Stimulated activated CD8-positive, alpha-beta memory T cell treated with anti-CD3 and anti-CD28 coated beads, Interleukin-2, amount 100 ng/mL, for 48 hours (primary cell): ENCODE measurements at regions not wholly inside any gene's neighbourhood (a gene's known extent, or its start where the extent isn't known, plus 50 kb on each side); places are given as distances from the start of the nearest gene placed in this dataset.
"Not testable (repeated sequence)": the region's sequence is repeated elsewhere in the genome, so short reads cannot be mapped to it uniquely, and the experiment has no call there.

Source experiments
- DNase-seq, 2 donors: peaks; one replicate each; pipeline ENCODE4 v3.0.0-alpha.2; 2020; ENCODE audit warnings: low read depth in 2 of 2

GRCh38 chr3:152578769-152579168 is 256.2 kb upstream of the P2RY1 start:
- no peak for DNase-seq

DNA sequence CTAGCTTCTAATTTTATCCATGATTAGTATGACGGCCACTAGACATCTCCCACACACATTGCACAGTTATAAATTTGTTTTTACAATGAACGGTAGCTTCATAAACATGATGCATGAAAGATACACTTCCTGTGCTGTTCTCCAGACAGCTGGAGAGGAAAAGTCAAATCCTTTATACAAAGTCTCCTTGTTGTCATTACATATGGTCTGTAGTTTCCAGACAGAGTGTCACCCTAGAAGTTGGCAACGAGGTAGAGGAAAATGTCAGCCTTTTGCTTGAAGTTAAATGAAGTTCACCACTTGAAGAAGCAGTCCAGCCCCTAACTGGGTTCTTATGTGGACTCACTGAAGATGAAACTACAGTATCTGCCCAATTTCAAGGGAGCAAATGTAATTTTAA is 253.0 kb upstream of the P2RY1 start:
- no peak for DNase-seq

- DNase-seq, result no peak
Measured at GRCh38 chr3:152583963-152584362, 251.0 kb upstream of the P2RY1 start.

- no peak for DNase-seq
Measured at GRCh38 chr3:152586974-152587373, 248.0 kb upstream of the P2RY1 start.

DNA sequence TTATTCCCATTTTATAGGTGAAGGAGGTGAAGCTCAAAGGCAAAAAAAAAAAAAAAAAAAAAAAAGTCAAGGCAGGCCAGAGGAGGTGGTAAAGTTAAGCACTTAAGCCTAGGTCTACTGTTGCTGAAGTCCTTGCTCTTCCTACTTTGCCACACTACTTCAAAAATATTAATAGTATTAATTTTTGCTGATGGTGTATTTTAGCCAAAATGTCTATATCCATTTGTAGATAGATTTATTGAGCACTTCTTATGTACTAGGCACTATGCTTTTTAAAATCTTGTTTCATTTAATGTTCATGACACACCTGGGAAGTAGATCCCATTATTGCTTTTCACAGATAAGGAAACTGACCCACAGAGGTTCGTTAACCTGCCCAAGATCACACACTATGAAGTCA is 247.1 kb upstream of the P2RY1 start:
- no peak for DNase-seq

DNA sequence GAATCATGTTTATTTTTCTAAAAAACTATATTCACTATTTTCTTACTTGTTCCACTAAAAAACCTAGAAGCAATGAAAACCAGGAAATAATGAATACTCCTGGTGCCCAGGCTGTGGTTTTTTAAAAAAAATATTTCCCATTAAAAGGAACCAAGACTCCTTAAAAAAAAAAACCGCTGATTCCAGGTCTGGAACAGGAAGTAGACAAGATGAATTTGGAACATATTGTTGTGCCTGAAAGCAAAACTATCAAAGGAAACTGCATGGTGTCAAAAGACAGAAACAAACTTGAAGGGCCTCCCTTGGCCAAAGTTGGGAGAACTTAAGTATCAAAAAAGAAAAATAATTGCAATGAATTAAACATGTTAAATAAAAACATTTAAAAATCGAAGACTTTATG is 245.3 kb upstream of the P2RY1 start:
- DNase-seq, result no peak

DNA sequence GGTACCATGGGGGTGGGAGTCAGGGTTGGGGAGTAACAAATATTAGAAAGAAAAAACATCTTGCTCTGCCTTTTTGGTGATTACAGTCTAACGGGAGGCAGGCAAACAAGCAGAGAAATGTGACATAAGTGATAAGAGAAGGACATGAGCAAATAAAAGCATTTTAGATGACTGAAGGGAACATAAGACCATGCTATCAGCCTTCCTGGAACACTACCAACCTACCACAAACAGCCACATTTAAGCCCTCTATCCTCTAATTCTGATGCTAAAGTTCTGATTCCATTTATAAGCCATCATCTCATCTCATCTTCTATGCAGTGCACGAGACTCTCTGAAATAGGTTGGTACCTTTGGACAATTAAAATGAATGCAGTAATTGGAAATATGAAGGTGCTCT is 243.4 kb upstream of the P2RY1 start:
- DNase-seq, result no peak

DNA sequence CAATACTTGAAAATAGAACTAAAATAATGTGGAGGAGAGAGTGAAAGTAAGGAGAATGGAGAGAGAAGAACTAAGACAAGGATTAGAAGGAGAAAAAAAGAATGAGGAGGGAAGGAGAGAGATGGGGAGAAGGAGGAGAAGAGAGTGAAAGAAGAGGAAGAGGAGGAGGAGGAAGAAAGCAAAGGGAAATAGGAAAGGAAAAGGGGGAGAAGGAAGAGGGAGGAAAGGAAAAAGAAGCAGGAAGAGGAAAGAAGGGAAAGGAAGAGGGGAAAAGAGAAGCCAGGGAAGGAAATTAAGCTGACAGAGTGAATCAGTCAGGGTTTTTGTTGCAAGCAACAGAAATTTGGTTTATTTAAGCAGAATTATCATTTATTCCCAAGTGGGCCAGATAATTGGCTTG is 241.7 kb upstream of the P2RY1 start:
- no peak for DNase-seq

DNA sequence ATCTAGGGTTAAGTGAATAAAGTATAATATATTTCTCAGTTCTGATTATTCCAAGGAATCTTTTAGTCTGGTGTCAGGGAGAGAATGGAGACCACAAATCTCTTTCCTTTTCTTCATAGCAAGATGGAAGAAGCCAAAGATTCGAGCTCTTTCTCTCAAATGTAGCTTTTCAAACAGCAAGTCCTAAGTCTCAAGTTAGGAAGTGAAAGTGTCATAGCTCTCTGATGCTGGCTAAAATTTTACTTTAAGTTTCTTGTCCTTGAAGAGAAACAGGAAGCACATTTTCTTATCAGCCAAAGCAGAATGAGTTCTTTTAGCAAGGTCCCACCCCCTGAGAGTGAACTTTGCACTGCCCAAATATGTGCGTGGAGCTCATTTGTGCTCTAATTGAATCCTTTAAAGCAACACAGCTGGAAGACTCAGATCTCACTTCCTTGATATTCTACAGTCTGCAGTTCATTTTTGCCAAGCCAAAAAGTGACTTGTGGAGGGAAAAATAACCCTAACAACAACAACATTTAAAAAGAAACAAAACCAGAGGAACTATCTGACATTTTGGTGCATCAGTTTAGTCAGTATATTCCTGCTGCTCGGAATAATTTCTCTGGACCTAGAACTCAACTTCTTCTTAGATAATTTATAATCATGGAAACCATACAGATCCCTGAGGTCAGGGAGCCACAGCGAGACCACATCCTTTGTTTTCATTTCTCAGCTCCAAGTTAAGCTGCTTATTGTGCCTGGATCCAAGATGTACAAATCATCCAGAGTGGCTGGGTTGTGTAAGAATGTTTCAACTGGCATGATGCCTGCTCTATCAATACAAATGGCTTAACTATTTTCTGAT is 238.7 kb upstream of the P2RY1 start:
- DNase-seq, result no peak

- DNase-seq, result not testable (repeated sequence)
Measured at GRCh38 chr3:152596832-152597231, 238.1 kb upstream of the P2RY1 start.

- no peak for DNase-seq
Measured at GRCh38 chr3:152606146-152606545, 228.8 kb upstream of the P2RY1 start.

GRCh38 chr3:152607179-152607578 is 227.8 kb upstream of the P2RY1 start:
- no peak for DNase-seq

DNA sequence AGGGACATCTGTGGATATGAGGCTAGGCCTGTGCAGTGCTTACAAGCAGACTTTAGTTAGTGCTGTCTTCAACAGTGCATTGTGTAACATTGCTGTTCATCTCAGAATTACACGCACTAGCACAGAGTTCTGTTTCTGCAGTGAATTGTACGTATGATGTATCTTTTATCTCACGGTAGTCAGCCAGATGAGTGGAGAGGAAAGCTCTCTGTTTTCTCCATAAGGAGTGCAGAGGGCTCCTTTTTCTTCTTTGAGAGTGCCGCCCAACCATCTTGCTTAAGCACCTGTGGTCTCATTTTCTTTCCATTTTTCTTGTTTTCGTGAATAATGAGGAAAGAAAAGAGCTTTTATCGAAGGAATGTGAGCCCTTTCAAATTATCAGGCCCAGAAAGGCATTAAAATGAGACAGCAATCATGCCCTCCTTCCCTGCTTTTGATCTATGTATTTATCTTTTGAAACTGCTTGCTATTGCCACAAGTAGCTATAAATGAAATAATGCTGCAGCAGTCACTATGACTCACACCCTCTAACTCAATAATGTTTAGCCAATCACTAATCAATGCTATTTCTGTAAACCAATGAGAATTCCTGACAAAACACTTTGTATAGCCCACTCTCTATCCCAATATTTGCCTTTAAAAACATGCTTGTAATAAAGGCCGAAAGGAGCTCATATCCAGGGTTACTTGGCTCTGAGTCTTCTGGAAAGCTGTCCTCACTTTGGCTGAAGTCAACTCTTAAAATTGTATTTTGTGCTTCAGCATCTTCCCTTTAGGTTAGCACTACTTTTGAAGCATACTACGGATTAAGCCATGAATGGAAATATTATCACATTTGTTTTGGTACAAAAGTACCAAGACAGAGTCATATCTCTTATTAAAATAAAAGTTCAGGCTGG is 226.0 kb upstream of the P2RY1 start:
- DNase-seq, result no peak

DNA sequence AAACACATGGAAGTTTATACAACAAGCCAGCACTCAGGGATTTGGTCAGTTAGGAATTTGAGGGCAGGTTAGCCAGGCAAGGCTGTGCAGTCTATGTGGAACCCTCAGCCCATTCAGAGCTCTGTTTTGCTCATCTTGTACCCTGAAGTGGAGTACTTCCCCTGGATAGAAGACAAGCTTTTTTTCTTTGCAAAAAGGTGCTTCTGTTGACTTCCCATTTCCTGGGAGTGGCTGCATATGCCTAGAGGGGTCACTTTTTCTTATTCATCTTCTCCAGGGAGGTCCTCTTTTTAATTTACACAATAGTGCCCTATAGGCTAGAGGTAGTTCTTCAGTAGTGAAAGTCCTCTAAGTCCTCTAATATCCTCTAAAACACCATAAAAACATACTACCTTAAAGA is 225.0 kb upstream of the P2RY1 start:
- DNase-seq, result no peak

GRCh38 chr3:152610622-152611021 is 224.3 kb upstream of the P2RY1 start:
- DNase-seq, result no peak

DNA sequence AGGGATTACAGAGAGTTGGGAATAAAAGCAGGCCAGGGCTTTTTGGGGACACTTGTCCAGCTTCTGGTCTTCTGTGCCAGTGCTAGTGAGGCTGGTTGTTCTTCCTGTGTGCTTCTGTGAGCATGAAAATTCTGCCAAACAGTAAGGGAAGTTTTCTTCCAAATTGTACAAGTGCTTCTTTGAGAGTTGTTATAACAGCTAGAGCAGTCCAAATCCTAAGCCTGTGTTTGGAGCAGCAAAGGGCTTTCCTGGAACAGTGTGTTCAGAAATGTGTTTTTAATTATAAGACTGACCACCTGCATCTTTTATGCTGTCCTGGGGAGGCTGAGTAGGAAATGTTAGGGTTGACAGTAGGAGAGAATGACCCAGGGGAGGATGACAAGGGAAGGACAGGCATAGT is 223.0 kb upstream of the P2RY1 start:
- no peak for DNase-seq

- DNase-seq, result no peak
Measured at GRCh38 chr3:152613851-152614250, 221.1 kb upstream of the P2RY1 start.

- no peak for DNase-seq
Measured at GRCh38 chr3:152615681-152616080, 219.2 kb upstream of the P2RY1 start.

DNA sequence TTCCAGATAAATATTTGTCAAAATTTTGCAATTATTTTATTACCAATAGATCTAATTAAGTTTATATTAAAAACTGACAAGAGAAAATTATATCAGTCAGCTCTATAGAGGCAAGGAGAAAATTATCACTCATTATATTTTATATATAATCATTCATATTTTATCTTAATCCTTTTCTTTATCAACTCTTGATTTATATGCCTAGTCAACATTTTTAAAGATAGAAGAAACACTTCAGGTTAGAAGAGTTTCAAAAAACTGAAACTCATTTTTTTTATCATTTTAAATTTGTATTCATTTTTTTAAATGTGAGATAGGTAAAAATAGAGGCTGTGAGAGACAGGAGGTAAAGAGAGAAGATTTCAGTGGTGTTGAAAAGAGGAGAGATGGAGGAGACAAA is 217.3 kb upstream of the P2RY1 start:
- no peak for DNase-seq

DNA sequence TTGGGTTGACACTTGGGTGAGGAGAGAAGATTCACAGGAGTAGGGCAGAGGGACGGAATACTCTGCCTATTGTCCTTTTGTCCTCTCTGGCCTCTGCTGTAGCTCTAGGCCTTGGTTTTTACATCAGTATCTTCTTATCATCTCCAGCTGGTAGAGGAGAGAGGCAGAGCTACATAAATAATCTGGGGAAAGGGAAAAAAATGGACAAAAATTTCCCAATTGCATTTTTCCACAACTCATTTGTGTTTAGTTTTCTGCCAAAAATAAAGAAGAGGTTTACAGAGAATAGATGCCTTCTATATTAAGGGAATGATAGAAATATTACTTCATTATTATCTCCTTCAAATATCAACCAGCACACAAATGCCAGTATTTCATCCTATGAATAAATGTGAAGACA is 216.4 kb upstream of the P2RY1 start:
- DNase-seq, result no peak

DNA sequence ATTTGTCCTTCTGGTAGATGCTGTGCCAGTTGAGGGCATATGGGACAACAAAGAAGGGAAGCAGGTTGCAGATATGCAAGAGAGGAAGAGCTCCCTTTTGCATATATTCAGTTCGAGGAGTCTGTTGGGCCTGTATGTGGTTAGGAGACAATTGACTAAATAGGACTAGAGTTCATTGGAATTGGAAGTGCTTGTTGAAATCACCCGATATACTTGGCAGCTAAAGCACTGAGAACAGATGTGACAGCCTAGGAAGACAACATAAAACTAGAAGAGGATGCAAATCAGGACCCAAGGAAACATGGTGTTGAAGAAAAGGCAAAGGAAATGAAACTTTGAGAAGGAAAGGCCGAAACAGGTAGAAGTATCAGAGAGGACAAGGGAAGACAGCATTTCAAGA is 215.2 kb upstream of the P2RY1 start:
- DNase-seq, result no peak

- DNase-seq, result no peak
Measured at GRCh38 chr3:152620395-152620794, 214.5 kb upstream of the P2RY1 start.
